Sigmoid colon (tissue), 4 donors: ENCODE measurements at regions not wholly inside any gene's neighbourhood (a gene's known extent, or its start where the extent isn't known, plus 50 kb on each side); places are given as distances from the start of the nearest gene placed in this dataset.

Experiments used
- CTCF ChIP-seq, 4 experiments: fragments of 450-650 bp in 3 of 4; fragments of 200-600 bp in 1 of 4; IDR thresholded peaks; one replicate each; pipeline ENCODE4 v1.5.1; 2016 to 2019; ENCODE audit warnings: antibody characterized with exemption in 4 of 4, mild to moderate bottlenecking in 3 of 4, moderate library complexity in 2 of 4
- EP300 ChIP-seq, 4 donors: sonication (generic); formaldehyde crosslinking; IDR thresholded peaks; one replicate each; pipeline ENCODE4 v1.6.1; 2017; ENCODE audit warnings: antibody characterized with exemption in 4 of 4
- POLR2AphosphoS5 ChIP-seq, 4 donors: sonication (generic); formaldehyde crosslinking; IDR thresholded peaks; one replicate each; pipeline ENCODE4 v1.6.1; 2017; ENCODE audit warnings: antibody characterized with exemption in 4 of 4

GRCh38 chrX:45859407-45859806 lies 658.7 kb upstream of the DIPK2B start:
- TF ChIP-seq EP300 (IDR thresholded peaks at IDR 0.05) = no peak
- no peak for TF ChIP-seq CTCF (IDR thresholded peaks at IDR 0.05)
- no peak for TF ChIP-seq POLR2AphosphoS5 (IDR thresholded peaks at IDR 0.05)
